ENCODE measurements at regions not wholly inside any gene's neighbourhood (a gene's known extent, or its start where the extent isn't known, plus 50 kb on each side); places are given as distances from the start of the nearest gene placed in this dataset.
"Not testable (repeated sequence)": the region's sequence is repeated elsewhere in the genome, so short reads cannot be mapped to it uniquely, and the experiment has no call there.

DNA sequence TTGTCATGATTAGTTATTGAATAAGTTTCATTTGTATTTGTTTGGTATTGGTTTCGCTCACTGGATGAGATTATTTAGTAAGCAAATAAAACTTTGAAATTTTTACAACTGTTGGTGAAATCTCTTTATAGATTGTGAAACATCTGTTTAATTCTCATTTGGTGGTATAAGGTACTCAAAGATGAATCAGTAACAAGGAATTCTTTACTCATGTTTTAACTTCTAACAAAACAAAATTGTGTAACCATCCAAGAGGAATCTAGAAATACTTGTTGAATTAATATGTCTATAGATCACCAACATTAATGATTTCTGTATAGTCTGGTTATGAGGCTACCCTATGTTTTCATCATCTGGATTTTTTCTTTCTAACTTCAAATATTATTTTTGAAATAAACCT is 62.8 kb upstream of the USP25 start:
- Histone ChIP-seq H3K27me3 (no peaks in the 10 kb centered on the region), H3K4me3 (no peak overlapping the region), H3K4me1 (no peaks in the 10 kb centered on the region), H3K36me3 (no peaks in the 10 kb centered on the region), H3K9me3 (no peaks in the 10 kb centered on the region), H3K27ac (no peak overlapping the region)
- no peak for DNase-seq (ENCODE audit: extremely low spot score in 2 of 2)
- intact Hi-C loops (cut with DNase I) = no loop called here
- TF ChIP-seq POLR2AphosphoS5 (IDR thresholded peaks at IDR 0.05; ENCODE audit: insufficient read depth in 1 of 2, low read depth in 1 of 2) = no peak

DNA sequence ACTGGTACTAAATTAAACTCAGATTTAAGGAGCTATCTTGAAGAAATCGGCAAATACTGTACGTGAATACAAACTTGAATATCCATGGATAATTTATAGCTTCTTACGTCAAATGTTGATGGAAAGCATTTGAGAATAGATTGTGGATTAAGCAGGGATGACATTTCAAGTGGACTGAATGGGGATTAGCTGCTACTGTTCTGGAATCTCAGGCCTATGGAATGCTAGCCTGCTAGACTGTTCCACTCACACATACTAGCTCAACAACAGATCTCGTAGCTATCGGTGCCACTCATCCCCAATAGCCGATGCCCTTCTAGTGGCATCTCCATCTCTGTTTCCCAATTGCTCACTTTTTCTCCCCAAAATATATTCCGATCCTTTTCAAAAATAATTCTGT is 62.0 kb upstream of the USP25 start:
- Histone ChIP-seq H3K27ac (no peak overlapping the region), H3K9me3 (no peaks in the 10 kb centered on the region), H3K36me3 (no peaks in the 10 kb centered on the region), H3K27me3 (no peaks in the 10 kb centered on the region), H3K4me1 (no peaks in the 10 kb centered on the region), H3K4me3 (no peak overlapping the region)
- TF ChIP-seq POLR2A (IDR thresholded peaks at IDR 0.05) = no peak
- TF ChIP-seq POLR2AphosphoS5 (IDR thresholded peaks at IDR 0.05; ENCODE audit: insufficient read depth in 1 of 2, low read depth in 1 of 2) = no peak
- TF ChIP-seq, protein P1, sequence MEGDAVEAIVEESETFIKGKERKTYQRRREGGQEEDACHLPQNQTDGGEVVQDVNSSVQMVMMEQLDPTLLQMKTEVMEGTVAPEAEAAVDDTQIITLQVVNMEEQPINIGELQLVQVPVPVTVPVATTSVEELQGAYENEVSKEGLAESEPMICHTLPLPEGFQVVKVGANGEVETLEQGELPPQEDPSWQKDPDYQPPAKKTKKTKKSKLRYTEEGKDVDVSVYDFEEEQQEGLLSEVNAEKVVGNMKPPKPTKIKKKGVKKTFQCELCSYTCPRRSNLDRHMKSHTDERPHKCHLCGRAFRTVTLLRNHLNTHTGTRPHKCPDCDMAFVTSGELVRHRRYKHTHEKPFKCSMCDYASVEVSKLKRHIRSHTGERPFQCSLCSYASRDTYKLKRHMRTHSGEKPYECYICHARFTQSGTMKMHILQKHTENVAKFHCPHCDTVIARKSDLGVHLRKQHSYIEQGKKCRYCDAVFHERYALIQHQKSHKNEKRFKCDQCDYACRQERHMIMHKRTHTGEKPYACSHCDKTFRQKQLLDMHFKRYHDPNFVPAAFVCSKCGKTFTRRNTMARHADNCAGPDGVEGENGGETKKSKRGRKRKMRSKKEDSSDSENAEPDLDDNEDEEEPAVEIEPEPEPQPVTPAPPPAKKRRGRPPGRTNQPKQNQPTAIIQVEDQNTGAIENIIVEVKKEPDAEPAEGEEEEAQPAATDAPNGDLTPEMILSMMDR (IDR thresholded peaks at IDR 0.05) = no peak
- intact Hi-C loops (cut with DNase I) = no loop called here
- DNase-seq (ENCODE audit: extremely low spot score in 2 of 2) = no peak

DNA sequence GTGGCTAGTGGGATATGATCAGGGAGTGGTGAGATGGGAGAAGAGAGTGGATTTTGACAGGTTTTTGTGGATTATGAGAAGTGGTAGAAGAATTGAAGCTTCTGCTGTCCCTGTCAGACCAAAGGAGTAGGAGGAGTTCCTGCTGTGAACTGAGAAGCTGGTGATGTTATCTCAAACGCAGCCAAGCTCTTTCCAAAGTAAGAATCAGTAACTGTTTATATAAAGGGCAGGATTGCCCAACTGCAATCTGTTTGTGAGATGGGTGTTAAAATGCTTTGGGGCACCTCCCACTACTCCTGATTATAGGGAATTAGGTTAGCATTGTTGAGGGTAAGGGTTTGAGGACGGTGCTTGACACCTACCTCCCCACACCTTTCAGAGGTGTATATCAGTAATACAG is 60.5 kb upstream of the USP25 start:
- intact Hi-C loops (cut with DNase I) = no loop called here
- no peaks in the 10 kb centered on the region for H3K4me1 ChIP-seq
- no peak for DNase-seq (ENCODE audit: extremely low spot score in 2 of 2)
- no peak overlapping the region for H3K27ac ChIP-seq
- H3K36me3 ChIP-seq = no peaks in the 10 kb centered on the region
- no peak overlapping the region for H3K4me3 ChIP-seq
- no peak for TF ChIP-seq POLR2A (IDR thresholded peaks at IDR 0.05)
- no peak for TF ChIP-seq POLR2AphosphoS5 (IDR thresholded peaks at IDR 0.05; ENCODE audit: insufficient read depth in 1 of 2, low read depth in 1 of 2)
- TF ChIP-seq, protein P1 (IDR thresholded peaks at IDR 0.05) = no peak
- H3K27me3 ChIP-seq = no peaks in the 10 kb centered on the region
- H3K9me3 ChIP-seq = no peaks in the 10 kb centered on the region

DNA sequence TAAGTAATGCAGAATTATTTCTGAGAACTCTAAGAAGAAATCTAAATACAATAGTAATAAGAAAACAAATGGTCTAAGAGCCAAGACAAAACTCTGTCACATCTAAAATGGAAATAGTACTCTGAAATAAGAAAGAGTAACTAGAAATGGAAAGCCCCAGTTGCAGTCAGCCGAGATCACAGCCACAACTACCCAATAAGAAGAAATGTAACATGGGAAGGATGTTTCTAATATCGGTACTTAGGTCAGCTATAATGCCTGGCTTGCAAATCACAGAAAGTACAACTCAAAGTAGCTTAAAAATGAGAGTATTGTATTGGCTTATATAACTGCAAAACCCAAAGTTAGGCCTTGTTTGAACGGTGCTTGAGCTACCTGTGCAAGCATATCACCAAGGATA is 58.6 kb upstream of the USP25 start:
- H3K9me3 ChIP-seq = no peaks in the 10 kb centered on the region
- no peaks in the 10 kb centered on the region for H3K27me3 ChIP-seq
- no peaks in the 10 kb centered on the region for H3K4me1 ChIP-seq
- DNase-seq (ENCODE audit: extremely low spot score in 2 of 2) = no peak
- no peak overlapping the region for H3K27ac ChIP-seq
- intact Hi-C loops (cut with DNase I) = no loop called here
- H3K4me3 ChIP-seq = no peak overlapping the region
- TF ChIP-seq POLR2AphosphoS5 (IDR thresholded peaks at IDR 0.05; ENCODE audit: insufficient read depth in 1 of 2, low read depth in 1 of 2) (no peak), POLR2A (IDR thresholded peaks at IDR 0.05) (no peak)
- TF ChIP-seq, protein P1 (IDR thresholded peaks at IDR 0.05) = no peak
- H3K36me3 ChIP-seq = no peaks in the 10 kb centered on the region

DNA sequence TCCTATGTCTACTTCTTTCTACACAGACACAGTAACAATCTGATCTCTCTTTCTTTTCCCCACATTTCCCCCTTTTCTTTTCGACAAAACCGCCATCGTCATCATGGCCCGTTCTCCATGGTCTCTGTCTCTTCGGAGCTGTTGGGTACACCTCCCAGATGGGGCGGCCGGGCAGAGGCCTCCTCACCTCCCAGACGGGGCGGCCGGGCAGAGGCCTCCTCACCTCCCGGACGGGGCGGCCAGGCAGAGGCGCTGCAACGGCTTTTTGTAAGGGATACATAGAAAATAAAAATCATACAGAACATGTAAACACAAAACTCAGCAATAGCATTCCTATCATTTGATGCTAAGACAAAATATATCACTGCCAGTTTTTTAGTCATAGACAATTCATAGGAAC is 57.2 kb upstream of the USP25 start:
- H3K27ac ChIP-seq; intact Hi-C loops (cut with DNase I); H3K9me3 ChIP-seq; H3K4me1 ChIP-seq; H3K4me3 ChIP-seq; H3K36me3 ChIP-seq; DNase-seq (ENCODE audit: extremely low spot score in 2 of 2); H3K27me3 ChIP-seq: not testable (repeated sequence)

DNA sequence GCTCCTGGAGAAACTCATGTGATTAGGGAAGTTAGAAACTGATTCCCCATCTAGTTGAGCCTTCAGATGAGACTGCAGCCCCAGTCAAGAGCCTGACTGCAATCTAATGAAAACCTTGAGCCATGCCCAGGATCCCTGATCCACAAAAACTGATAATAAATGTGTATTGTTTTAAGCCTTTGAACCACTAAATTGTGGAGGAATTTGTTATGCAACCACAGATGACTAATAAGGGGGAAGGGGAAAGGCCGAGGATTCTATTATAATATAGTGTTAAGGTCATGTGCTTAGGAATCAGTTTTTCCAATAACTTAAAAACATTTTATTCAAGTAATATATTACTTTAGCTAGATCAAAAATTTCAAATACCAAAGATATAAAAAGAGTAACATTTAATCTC is 52.8 kb upstream of the USP25 start:
- no peaks in the 10 kb centered on the region for H3K4me1 ChIP-seq
- no peak overlapping the region for H3K4me3 ChIP-seq
- no peak overlapping the region for H3K27ac ChIP-seq
- no peak for TF ChIP-seq POLR2A (IDR thresholded peaks at IDR 0.05)
- TF ChIP-seq, protein P1 (IDR thresholded peaks at IDR 0.05) = no peak
- no peak for TF ChIP-seq POLR2AphosphoS5 (IDR thresholded peaks at IDR 0.05; ENCODE audit: insufficient read depth in 1 of 2, low read depth in 1 of 2)
- no peaks in the 10 kb centered on the region for H3K9me3 ChIP-seq
- intact Hi-C loops (cut with DNase I) = no loop called here
- no peak for DNase-seq (ENCODE audit: extremely low spot score in 2 of 2)
- H3K36me3 ChIP-seq = no peaks in the 10 kb centered on the region
- no peaks in the 10 kb centered on the region for H3K27me3 ChIP-seq

Data from vagina (tissue), 2 donors.